GM19328 (cell line): ENCODE measurements at regions not wholly inside any gene's neighbourhood (a gene's known extent, or its start where the extent isn't known, plus 50 kb on each side); places are given as distances from the start of the nearest gene placed in this dataset.

Experiments
- ATAC-seq: cut with Tn5 transposase; IDR thresholded peaks from one replicate; pipeline ENCODE4 v1.9.1; 2021; ENCODE audit warnings: mild to moderate bottlenecking, moderate library complexity; ENCODE audit not compliant: unreplicated experiment

GRCh38 chr5:71982717-71983395 lies 124.4 kb upstream of the MAP1B start:
- no peak for ATAC-seq

- no peak for ATAC-seq
Observed at GRCh38 chr5:71986101-71986500, 121.2 kb upstream of the MAP1B start.

GRCh38 chr5:71988808-71989207 lies 118.5 kb upstream of the MAP1B start:
- ATAC-seq, result no peak

- no peak for ATAC-seq
Observed at GRCh38 chr5:71993600-71993999, 113.7 kb upstream of the MAP1B start.

- ATAC-seq, result no peak
Observed at GRCh38 chr5:71996789-71997188, 110.5 kb upstream of the MAP1B start.

GRCh38 chr5:71998746-71999145 lies 108.5 kb upstream of the MAP1B start:
- no peak for ATAC-seq

- no peak for ATAC-seq
Observed at GRCh38 chr5:72000707-72001106, 106.6 kb upstream of the MAP1B start.

GRCh38 chr5:72005671-72006070 lies 101.6 kb upstream of the MAP1B start:
- ATAC-seq, result no peak

- no peak for ATAC-seq
Observed at GRCh38 chr5:72006361-72006760, 100.9 kb upstream of the MAP1B start.

GRCh38 chr5:72007336-72008111 lies 99.8 kb upstream of the MAP1B start:
- no peak for ATAC-seq

GRCh38 chr5:72009280-72009679 lies 98.0 kb upstream of the MAP1B start:
- ATAC-seq, result no peak

GRCh38 chr5:72010430-72010829 lies 96.8 kb upstream of the MAP1B start:
- ATAC-seq, result no peak

GRCh38 chr5:72012906-72013305 lies 94.4 kb upstream of the MAP1B start:
- no peak for ATAC-seq

GRCh38 chr5:72013766-72014624 lies 93.3 kb upstream of the MAP1B start:
- ATAC-seq, result no peak

GRCh38 chr5:72015103-72015548 lies 92.1 kb upstream of the MAP1B start:
- ATAC-seq, result no peak

GRCh38 chr5:72018143-72018803 lies 89.0 kb upstream of the MAP1B start:
- no peak for ATAC-seq

GRCh38 chr5:72020161-72020983 lies 86.9 kb upstream of the MAP1B start:
- ATAC-seq, result no peak

- ATAC-seq, result no peak
Observed at GRCh38 chr5:72021651-72022357, 85.5 kb upstream of the MAP1B start.

- no peak for ATAC-seq
Observed at GRCh38 chr5:72028382-72028781, 78.9 kb upstream of the MAP1B start.
